B cell (primary cell): ENCODE measurements at regions not wholly inside any gene's neighbourhood (a gene's known extent, or its start where the extent isn't known, plus 50 kb on each side); places are given as distances from the start of the nearest gene placed in this dataset.

Source experiments
- ATAC-seq: fragments of 200-7000 bp; cut with Tn5 transposase; one replicate; pipeline ENCODE4 v1.10.0; 2021; ENCODE audit warnings: low read depth, mild to moderate bottlenecking, moderate number of reproducible peaks, moderate library complexity
- CTCF ChIA-PET: fragments of 350-600 bp; sonication (Branson Sonifier 250); formaldehyde crosslinking; loops from one replicate; lab custom pipeline; 2021; ENCODE audit warnings: antibody characterized with exemption, inconsistent platforms; lab: Charles Lee
- POLR2A ChIA-PET: fragments of 350-600 bp; sonication (Branson Sonifier 250); formaldehyde crosslinking; loops from one replicate; lab custom pipeline; 2021; ENCODE audit warnings: antibody characterized with exemption; lab: Charles Lee
- DNase-seq: peaks from one replicate; pipeline ENCODE4 v3.0.0; 2013
- H2AFZ ChIP-seq: 2 replicates; pipeline ENCODE4 v1.6.1; 2012; ENCODE audit warnings: mild to moderate bottlenecking, low read depth, low read length; ENCODE audit not compliant: insufficient read depth, poor library complexity, severe bottlenecking
- H3K27ac ChIP-seq, 2 donors: 1 replicate in 1 of 2; 2 replicates in 1 of 2; pipeline ENCODE4 v1.5.1; 2012 to 2013; ENCODE audit warnings: low read length in 2 of 2, mild to moderate bottlenecking in 2 of 2, moderate library complexity in 1 of 2
- H3K27me3 ChIP-seq, 4 experiments: fragments of 200-600 bp in 1 of 4; sonication (generic) in 1 of 4; replicated peaks in 1 of 4; 1 replicate in 2 of 4; 2 replicates in 2 of 4; pipeline versions ENCODE4 v1.6.1 to v1.7.0; 2013 to 2016; ENCODE audit warnings: low read length in 3 of 4, mild to moderate bottlenecking in 2 of 4, mixed read lengths in 1 of 4, moderate library complexity in 1 of 4; ENCODE audit not compliant: insufficient read depth in 4 of 4, control insufficient read depth in 3 of 4; ENCODE audit errors: control extremely low read depth in 1 of 4
- H3K36me3 ChIP-seq, 2 experiments: replicated peaks in 1 of 2; 1 replicate in 1 of 2; 2 replicates in 1 of 2; pipeline versions ENCODE4 v1.6.1 to v1.7.1; 2013; ENCODE audit warnings: low read length in 1 of 2; ENCODE audit not compliant: insufficient read depth in 2 of 2, control insufficient read depth in 1 of 2; ENCODE audit errors: control extremely low read depth in 1 of 2, extremely low read depth in 1 of 2
- H3K4me1 ChIP-seq, 2 donors: fragments of 200-600 bp in 1 of 2; sonication (generic) in 1 of 2; 1 replicate in 1 of 2; 2 replicates in 1 of 2; pipeline versions ENCODE4 v1.5.1 to v1.6.1; 2013 to 2017; ENCODE audit warnings: low read length in 2 of 2; ENCODE audit not compliant: control insufficient read depth in 2 of 2, insufficient read depth in 2 of 2
- H3K4me2 ChIP-seq: replicated peaks from 2 replicates; pipeline ENCODE3; 2012; ENCODE audit warnings: mild to moderate bottlenecking, low read depth, low read length; ENCODE audit not compliant: poor library complexity, severe bottlenecking
- H3K4me3 ChIP-seq, 5 experiments: fragments of 200-600 bp in 1 of 5; sonication (generic) in 1 of 5; 1 replicate in 3 of 5; 2 replicates in 2 of 5; pipeline versions ENCODE4 v1.5.1 to v1.7.0; 2011 to 2016; ENCODE audit warnings: low read length in 4 of 5, mild to moderate bottlenecking in 4 of 5, low read depth in 2 of 5, control low read depth in 1 of 5, moderate library complexity in 1 of 5; ENCODE audit not compliant: insufficient read depth in 1 of 5; ENCODE audit errors: control extremely low read depth in 1 of 5, extremely low read depth in 1 of 5
- H3K79me2 ChIP-seq: fragments of 200-600 bp; sonication (generic); one replicate; pipeline ENCODE4 v1.6.0; 2016; ENCODE audit warnings: low read length; ENCODE audit not compliant: control insufficient read depth, insufficient read depth
- H3K9ac ChIP-seq: fragments of 200-600 bp; sonication (generic); 2 replicates; pipeline ENCODE4 v1.6.1; 2017; ENCODE audit warnings: mild to moderate bottlenecking, low read length, moderate library complexity
- H3K9me3 ChIP-seq, 3 donors: one replicate each; pipeline versions ENCODE4 v1.6.1 to v1.7.1; 2013; ENCODE audit warnings: low read length in 2 of 3; ENCODE audit not compliant: control insufficient read depth in 2 of 3, insufficient read depth in 1 of 3; ENCODE audit errors: control extremely low read depth in 1 of 3
- H4K20me1 ChIP-seq: 2 replicates; pipeline ENCODE4 v1.6.0; 2012; ENCODE audit warnings: mild to moderate bottlenecking, low read length; ENCODE audit not compliant: insufficient read depth, control insufficient read depth, poor library complexity, severe bottlenecking
- H3K27ac Mint-ChIP-seq: one replicate; pipeline ENCODE4 v1.8.0; 2021; ENCODE audit warnings: mixed read lengths
- H3K27me3 Mint-ChIP-seq: one replicate; pipeline ENCODE4 v1.8.0; 2021; ENCODE audit warnings: mixed read lengths
- H3K4me1 Mint-ChIP-seq: one replicate; pipeline ENCODE4 v1.8.0; 2021; ENCODE audit warnings: mixed read lengths
- H3K4me3 Mint-ChIP-seq: one replicate; pipeline ENCODE4 v1.8.0; 2021; ENCODE audit warnings: mixed read lengths
- H3K9me3 Mint-ChIP-seq: one replicate; pipeline ENCODE4 v1.8.0; 2022; ENCODE audit warnings: mixed read lengths; ENCODE audit not compliant: insufficient read depth
- CTCF ChIP-seq: fragments of 200-600 bp; IDR thresholded peaks from one replicate; pipeline ENCODE4 v1.8.0; 2022; ENCODE audit warnings: antibody characterized with exemption, mild to moderate bottlenecking
- EZH2 ChIP-seq: IDR thresholded peaks from 2 replicates; pipeline ENCODE4 v1.6.1; 2012; ENCODE audit warnings: borderline replicate concordance, low read depth, mild to moderate bottlenecking, moderate library complexity, low read length; ENCODE audit not compliant: insufficient read depth, poor library complexity, severe bottlenecking
- WGBS: methylation state at CpG from one replicate; pipeline ENCODE4 v1.1.5; 2013; ENCODE audit warnings: missing lambda C conversion rate; ENCODE audit not compliant: insufficient coverage; 5-methylcytosine and 5-hydroxymethylcytosine counted together
- intact Hi-C: fragments of 100-400 bp; cut with micrococcal nuclease; formaldehyde crosslinking; loops from one replicate; pipeline ENCODE4 v1.10.0; 2022

- DNase-seq (no peak), ATAC-seq (no peak)
- WGBS = 73% methylated on average over 2 of the region's 4 CpGs
- H2AFZ ChIP-seq = no peak overlapping the region
- no peak for TF ChIP-seq EZH2
- no peak for TF ChIP-seq CTCF
- H3K4me2 ChIP-seq = no peak overlapping the region
- no peaks in the 10 kb centered on the region for H3K79me2 ChIP-seq
- no peaks in the 10 kb centered on the region for H3K9me3 ChIP-seq
- ChIA-PET CTCF (no interaction called here), POLR2A (no interaction called here)
- H3K4me1 Mint-ChIP-seq = no peaks in the 10 kb centered on the region
- no peak overlapping the region for H3K27ac ChIP-seq
- no peaks in the 10 kb centered on the region for H3K36me3 ChIP-seq
- no peak overlapping the region for H3K4me3 ChIP-seq
- H3K4me1 ChIP-seq = no peaks in the 10 kb centered on the region
- H3K27ac Mint-ChIP-seq = no peak overlapping the region
- H3K27me3 Mint-ChIP-seq = peaks cover 2% of the 10 kb centered on the region
- peaks cover 4% of the 10 kb centered on the region for H3K9me3 Mint-ChIP-seq
- intact Hi-C loops = no loop called here
- no peaks in the 10 kb centered on the region for H3K27me3 ChIP-seq
- H3K4me3 Mint-ChIP-seq = no peak overlapping the region
- H3K9ac ChIP-seq = no peak overlapping the region
- no peaks in the 10 kb centered on the region for H4K20me1 ChIP-seq
These were observed 105.5 kb downstream of the IRS2 start for GRCh38 chr13:109680930-109681329.

GRCh38 chr13:109680288-109680687 lies 106.1 kb downstream of the IRS2 start:
- WGBS = 100% methylated on average over 1 of the region's 4 CpGs
- Histone ChIP-seq H3K79me2 (no peaks in the 10 kb centered on the region), H4K20me1 (no peaks in the 10 kb centered on the region), H3K9me3 (no peaks in the 10 kb centered on the region), H3K9ac (no peak overlapping the region), H3K36me3 (no peaks in the 10 kb centered on the region), H2AFZ (no peak overlapping the region), H3K27me3 (no peaks in the 10 kb centered on the region), H3K4me2 (no peak overlapping the region), H3K27ac (no peak overlapping the region), H3K4me1 (no peaks in the 10 kb centered on the region), H3K4me3 (no peak overlapping the region)
- CTCF ChIA-PET = no interaction called here
- no peak overlapping the region for H3K27ac Mint-ChIP-seq
- POLR2A ChIA-PET = no interaction called here
- no peaks in the 10 kb centered on the region for H3K4me1 Mint-ChIP-seq
- ATAC-seq (no peak), DNase-seq (no peak)
- H3K9me3 Mint-ChIP-seq = peaks cover 4% of the 10 kb centered on the region
- intact Hi-C loops = no loop called here
- H3K4me3 Mint-ChIP-seq = no peak overlapping the region
- TF ChIP-seq EZH2 = no peak
- no peak for TF ChIP-seq CTCF
- H3K27me3 Mint-ChIP-seq = peaks cover 2% of the 10 kb centered on the region
